ENCODE measurements at regions not wholly inside any gene's neighbourhood (a gene's known extent, or its start where the extent isn't known, plus 50 kb on each side); places are given as distances from the start of the nearest gene placed in this dataset.

- no peak for DNase-seq
- TF ChIP-seq CHD2 (IDR thresholded peaks at IDR 0.05; ENCODE audit: low read length, partially characterized antibody) (no peak), FOXJ3 (CRISPR knock-in tag; IDR thresholded peaks at IDR 0.05) (no peak), FOSL2 (IDR thresholded peaks at IDR 0.05; ENCODE audit: borderline replicate concordance, low read depth) (no peak), TEAD4 (IDR thresholded peaks at IDR 0.05; ENCODE audit: borderline replicate concordance, insufficient read depth) (no peak), MEF2A (IDR thresholded peaks at IDR 0.05; ENCODE audit: borderline replicate concordance, low read depth) (no peak), ELF1 (IDR thresholded peaks at IDR 0.05) (no peak), NFIC (IDR thresholded peaks at IDR 0.05; ENCODE audit: borderline replicate concordance) (no peak), SMC3 (IDR thresholded peaks at IDR 0.05; ENCODE audit: low read depth, low read length) (no peak), RXRA (IDR thresholded peaks at IDR 0.05; ENCODE audit: borderline replicate concordance, low read depth) (no peak), EZH2phosphoT487 (IDR thresholded peaks at IDR 0.05; ENCODE audit: borderline replicate concordance, low read depth) (no peak), MAX (IDR thresholded peaks at IDR 0.05; ENCODE audit: low read depth) (no peak), FOXM1 (IDR thresholded peaks at IDR 0.05; ENCODE audit: low read depth) (no peak), YY1 (IDR thresholded peaks at IDR 0.05; ENCODE audit: low read depth) (no peak), EP300 (IDR thresholded peaks at IDR 0.05; ENCODE audit: borderline replicate concordance in 1 of 2, low read depth in 1 of 2, low read length in 1 of 2) (no peak), IRF3 (IDR thresholded peaks at IDR 0.05; ENCODE audit: low read depth, low read length) (no peak)
- TF ChIP-seq, protein P1, sequence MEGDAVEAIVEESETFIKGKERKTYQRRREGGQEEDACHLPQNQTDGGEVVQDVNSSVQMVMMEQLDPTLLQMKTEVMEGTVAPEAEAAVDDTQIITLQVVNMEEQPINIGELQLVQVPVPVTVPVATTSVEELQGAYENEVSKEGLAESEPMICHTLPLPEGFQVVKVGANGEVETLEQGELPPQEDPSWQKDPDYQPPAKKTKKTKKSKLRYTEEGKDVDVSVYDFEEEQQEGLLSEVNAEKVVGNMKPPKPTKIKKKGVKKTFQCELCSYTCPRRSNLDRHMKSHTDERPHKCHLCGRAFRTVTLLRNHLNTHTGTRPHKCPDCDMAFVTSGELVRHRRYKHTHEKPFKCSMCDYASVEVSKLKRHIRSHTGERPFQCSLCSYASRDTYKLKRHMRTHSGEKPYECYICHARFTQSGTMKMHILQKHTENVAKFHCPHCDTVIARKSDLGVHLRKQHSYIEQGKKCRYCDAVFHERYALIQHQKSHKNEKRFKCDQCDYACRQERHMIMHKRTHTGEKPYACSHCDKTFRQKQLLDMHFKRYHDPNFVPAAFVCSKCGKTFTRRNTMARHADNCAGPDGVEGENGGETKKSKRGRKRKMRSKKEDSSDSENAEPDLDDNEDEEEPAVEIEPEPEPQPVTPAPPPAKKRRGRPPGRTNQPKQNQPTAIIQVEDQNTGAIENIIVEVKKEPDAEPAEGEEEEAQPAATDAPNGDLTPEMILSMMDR (IDR thresholded peaks at IDR 0.05), result no peak
- TF ChIP-seq, protein P2, sequence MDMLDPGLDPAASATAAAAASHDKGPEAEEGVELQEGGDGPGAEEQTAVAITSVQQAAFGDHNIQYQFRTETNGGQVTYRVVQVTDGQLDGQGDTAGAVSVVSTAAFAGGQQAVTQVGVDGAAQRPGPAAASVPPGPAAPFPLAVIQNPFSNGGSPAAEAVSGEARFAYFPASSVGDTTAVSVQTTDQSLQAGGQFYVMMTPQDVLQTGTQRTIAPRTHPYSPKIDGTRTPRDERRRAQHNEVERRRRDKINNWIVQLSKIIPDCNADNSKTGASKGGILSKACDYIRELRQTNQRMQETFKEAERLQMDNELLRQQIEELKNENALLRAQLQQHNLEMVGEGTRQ (IDR thresholded peaks at IDR 0.05; ENCODE audit: borderline replicate concordance, low read depth, low read length), result no peak
- H3K4me3 ChIP-seq (ENCODE audit: low read depth in 2 of 2, low read length in 1 of 2), result no peak overlapping the region
- H3K79me2 ChIP-seq (ENCODE audit: insufficient read depth), result no peaks in the 10 kb centered on the region
- WGBS (ENCODE audit: low lambda C conversion rate), result 67% methylated on average over 2 of the region's 2 CpGs
- no peaks in the 10 kb centered on the region for H3F3A ChIP-seq (replicated peaks; ENCODE audit: insufficient read depth)
- no peaks in the 10 kb centered on the region for H3K36me3 ChIP-seq (replicated peaks in 1 of 2; ENCODE audit: control insufficient read depth in 1 of 2, insufficient read depth in 2 of 2, low read length in 1 of 2)
- H3K4me1 ChIP-seq (ENCODE audit: control insufficient read depth in 1 of 2, insufficient read depth in 2 of 2, low read depth in 1 of 2, low read length in 1 of 2), result no peaks in the 10 kb centered on the region
- no peaks in the 10 kb centered on the region for H3K27me3 ChIP-seq (ENCODE audit: insufficient read depth)
- no peak overlapping the region for H3K4me2 ChIP-seq
- no peaks in the 10 kb centered on the region for H3K9me3 ChIP-seq
- no peaks in the 10 kb centered on the region for H4K20me1 ChIP-seq (ENCODE audit: insufficient read depth)
- H3K9me2 ChIP-seq, result no peaks in the 10 kb centered on the region
- CTCF ChIA-PET, result interaction anchor here (0.8 to 1.1 kb wide), 2 partner anchors 17 to 216 kb away, joined by 3 read pairs; no protein-coding TSS in a partner anchor
- no peak overlapping the region for H3K27ac ChIP-seq (ENCODE audit: low read depth in 2 of 2, low read length in 1 of 2)
- POLR2A ChIA-PET, result no interaction called here
- no peak overlapping the region for H2AFZ ChIP-seq (ENCODE audit: low read depth)
- no peak overlapping the region for H3K9ac ChIP-seq
These were observed 845.4 kb downstream of the HACE1 start for GRCh38 chr6:104014163-104014959.
